Endothelial cell of umbilical vein (primary cell): ENCODE measurements at regions not wholly inside any gene's neighbourhood (a gene's known extent, or its start where the extent isn't known, plus 50 kb on each side); places are given as distances from the start of the nearest gene placed in this dataset.

ENCODE experiments used
- BruUV-seq: library from RNA; stranded (reverse); fragments of 400-500 nt; replicated peaks from 2 replicates; lab custom pipeline; 2021; lab: Mats Ljungman, UMichigan
- CTCF ChIA-PET: fragments of 300-600, 350-600 bp; sonication (Branson Sonifier 250); formaldehyde crosslinking; loops from one replicate; lab custom pipeline; 2021; ENCODE audit warnings: antibody characterized with exemption, inconsistent platforms; lab: Charles Lee
- POLR2A ChIA-PET: fragments of 300-600, 350-600 bp; sonication (Branson Sonifier 250); formaldehyde crosslinking; loops from one replicate; lab custom pipeline; 2021; ENCODE audit warnings: antibody characterized with exemption, inconsistent platforms; lab: Charles Lee
- DNase-seq: peaks from one replicate; pipeline ENCODE4 v3.0.0-alpha.2; 2011; ENCODE audit warnings: low read depth, low spot score
- FAIRE-seq: peaks from 2 replicates; lab custom pipeline; 2011; peaks lifted over from hg19 to GRCh38; lab: Jason Lieb, UNC
- H2AFZ ChIP-seq: 2 replicates; pipeline ENCODE4 v1.6.0; 2012; ENCODE audit warnings: low read depth, low read length, control low read depth, inconsistent platforms
- H3K27ac ChIP-seq: 2 replicates; pipeline ENCODE4 v1.5.1; 2011; ENCODE audit warnings: low read depth, mild to moderate bottlenecking, control low read depth, low read length, moderate library complexity; ENCODE audit not compliant: insufficient read depth
- H3K27me3 ChIP-seq, 2 experiments: 2 replicates each; pipeline versions ENCODE4 v1.6.0 to v1.6.1; 2011; ENCODE audit warnings: low read length in 2 of 2, mixed read lengths in 1 of 2; ENCODE audit not compliant: control insufficient read depth in 2 of 2, insufficient read depth in 2 of 2
- H3K36me3 ChIP-seq, 2 experiments: 2 replicates in 1 of 2; 3 replicates in 1 of 2; pipeline ENCODE4 v1.5.1; 2011; ENCODE audit warnings: low read length in 2 of 2, mild to moderate bottlenecking in 1 of 2, moderate library complexity in 1 of 2; ENCODE audit not compliant: control insufficient read depth in 2 of 2, insufficient read depth in 2 of 2; ENCODE audit errors: extremely low read depth in 1 of 2
- H3K4me1 ChIP-seq: 3 replicates; pipeline ENCODE4 v1.5.1; 2011; ENCODE audit warnings: mild to moderate bottlenecking, low read length; ENCODE audit not compliant: control insufficient read depth, insufficient read depth; ENCODE audit errors: extremely low read depth
- H3K4me2 ChIP-seq: 2 replicates; pipeline ENCODE4 v1.6.1; 2011; ENCODE audit warnings: low read length, control low read depth, mixed read lengths; ENCODE audit not compliant: insufficient read depth
- H3K4me3 ChIP-seq, 3 experiments: fragments of 200-600 bp in 1 of 3; sonication (generic), shearing (Covaris generic) in 1 of 3; replicated peaks in 1 of 3; 2 replicates each; pipeline ENCODE4 v1.5.1; 2011 to 2016; ENCODE audit warnings: control low read depth in 3 of 3, low read length in 3 of 3, mild to moderate bottlenecking in 2 of 3, inconsistent platforms in 1 of 3, low read depth in 1 of 3, moderate library complexity in 1 of 3; ENCODE audit not compliant: insufficient read depth in 1 of 3
- H3K79me2 ChIP-seq: 2 replicates; pipeline ENCODE4 v1.6.0; 2012; ENCODE audit warnings: low read length, inconsistent platforms; ENCODE audit not compliant: control insufficient read depth, insufficient read depth
- H3K9ac ChIP-seq: replicated peaks from 2 replicates; pipeline ENCODE3; 2011; ENCODE audit warnings: low read length, control low read depth; ENCODE audit not compliant: insufficient read depth; ENCODE audit errors: extremely low read depth
- H3K9me1 ChIP-seq: replicated peaks from 3 replicates; pipeline ENCODE4 v1.6.0; 2011; ENCODE audit warnings: mild to moderate bottlenecking, low read length; ENCODE audit not compliant: control insufficient read depth, insufficient read depth; ENCODE audit errors: extremely low read depth
- H3K9me3 ChIP-seq: replicated peaks from 2 replicates; pipeline ENCODE4 v1.5.1; 2012; ENCODE audit warnings: low read length, inconsistent platforms; ENCODE audit not compliant: control insufficient read depth, insufficient read depth
- H4K20me1 ChIP-seq: replicated peaks from 2 replicates; pipeline ENCODE3; 2011; ENCODE audit warnings: mild to moderate bottlenecking, low read length; ENCODE audit not compliant: control insufficient read depth, insufficient read depth; ENCODE audit errors: extremely low read depth
- CTCF ChIP-seq, 2 donors: IDR thresholded peaks; 1 replicate in 1 of 2; 2 replicates in 1 of 2; pipeline ENCODE4 v1.5.1; 2011; ENCODE audit warnings: low read length in 2 of 2, mild to moderate bottlenecking in 2 of 2, moderate library complexity in 2 of 2, control low read depth in 1 of 2, inconsistent platforms in 1 of 2, low read depth in 1 of 2; ENCODE audit not compliant: insufficient read depth in 1 of 2; ENCODE audit errors: extremely low read depth in 1 of 2
- EZH2 ChIP-seq: IDR thresholded peaks from 2 replicates; pipeline ENCODE4 v1.6.1; 2012; ENCODE audit warnings: borderline replicate concordance, low read depth, mild to moderate bottlenecking, moderate library complexity, low read length, inconsistent platforms; ENCODE audit not compliant: severe bottlenecking
- FOS ChIP-seq: IDR thresholded peaks from 2 replicates; pipeline ENCODE4 v1.6.1; 2011; ENCODE audit warnings: mild to moderate bottlenecking, low read length, moderate library complexity, borderline replicate concordance; ENCODE audit not compliant: insufficient read depth
- GATA2 ChIP-seq: IDR thresholded peaks from 2 replicates; pipeline ENCODE4 v1.7.0; 2011; ENCODE audit warnings: low read depth, mild to moderate bottlenecking, moderate library complexity, mixed read lengths, low read length; ENCODE audit not compliant: insufficient read length, insufficient read depth
- JUN ChIP-seq: IDR thresholded peaks from 2 replicates; pipeline ENCODE4 v1.6.1; 2011; ENCODE audit warnings: borderline replicate concordance, low read depth; ENCODE audit not compliant: insufficient read length, insufficient read depth
- MAX ChIP-seq: IDR thresholded peaks from 2 replicates; pipeline ENCODE4 v1.6.1; 2011; ENCODE audit not compliant: insufficient read depth, insufficient read length
- MYC ChIP-seq: IDR thresholded peaks from one replicate; pipeline ENCODE4 v1.6.1; 2011; ENCODE audit warnings: mild to moderate bottlenecking, low read depth, low read length
- POLR2A ChIP-seq: IDR thresholded peaks from 2 replicates; pipeline ENCODE4 v1.6.1; 2012; ENCODE audit warnings: low read depth, mild to moderate bottlenecking, control low read depth, low read length
- POLR2AphosphoS5 ChIP-seq: IDR thresholded peaks from 2 replicates; pipeline ENCODE4 v1.6.1; 2012; ENCODE audit warnings: low read depth, mild to moderate bottlenecking, control low read depth, low read length, moderate library complexity; ENCODE audit not compliant: insufficient read depth
- dilution Hi-C: fragments of 300-500 bp; cut with MboI; formaldehyde crosslinking; loops from one replicate; pipeline ENCODE4 v1.15.0; 2019; ENCODE audit warnings: low sequenced_read_pairs; ENCODE audit not compliant: extremely low pct_ligation_motif_present
- intact Hi-C: fragments of 100-400 bp; cut with micrococcal nuclease; formaldehyde crosslinking; loops from one replicate; pipeline ENCODE4 v1.10.0; 2022

- no peak for DNase-seq
- Histone ChIP-seq H3K9me1 (no peaks in the 10 kb centered on the region), H3K27me3 (no peaks in the 10 kb centered on the region), H3K4me2 (no peak overlapping the region), H3K9me3 (peaks cover 3% of the 10 kb centered on the region), H3K27ac (no peak overlapping the region), H3K4me3 (no peak overlapping the region), H4K20me1 (no peaks in the 10 kb centered on the region), H3K36me3 (no peaks in the 10 kb centered on the region), H3K79me2 (no peaks in the 10 kb centered on the region), H2AFZ (no peak overlapping the region), H3K4me1 (no peaks in the 10 kb centered on the region), H3K9ac (no peak overlapping the region)
- dilution Hi-C loops (no loop called here), intact Hi-C loops (no loop called here)
- no peak for FAIRE-seq
- no TSS peak for BruUV-seq
- CTCF ChIA-PET = no interaction called here
- POLR2A ChIA-PET = no interaction called here
- TF ChIP-seq POLR2A (no peak), GATA2 (no peak), POLR2AphosphoS5 (no peak), EZH2 (no peak), JUN (no peak), FOS (no peak), MAX (no peak), CTCF (IDR thresholded peaks at IDR 0.05; ENCODE audit: extremely low read depth in 1 of 2, insufficient read depth in 1 of 2, low read depth in 1 of 2, low read length in 2 of 2) (no peak), MYC (no peak)
Measured at GRCh38 chr3:135779590-135780235, 185.8 kb upstream of the PPP2R3A start.
